Skin epidermis (tissue), 12 donors: ENCODE measurements at regions not wholly inside any gene's neighbourhood (a gene's known extent, or its start where the extent isn't known, plus 50 kb on each side); places are given as distances from the start of the nearest gene placed in this dataset.

Source experiments
- H3K27ac ChIP-seq, 21 experiments: fragments of 200-600 bp; sonication (generic) in 11 of 21; one replicate each; pipeline ENCODE4 v1.5.0; 2020; ENCODE audit warnings: mild to moderate bottlenecking in 3 of 21, inconsistent platforms in 2 of 21, moderate library complexity in 2 of 21
- H3K4me3 ChIP-seq, 7 experiments: fragments of 200-600 bp; sonication (generic) in 2 of 7; one replicate each; pipeline ENCODE4 v1.5.0; 2020; ENCODE audit warnings: inconsistent platforms in 2 of 7, mild to moderate bottlenecking in 2 of 7, moderate library complexity in 1 of 7

- H3K27ac ChIP-seq, result no peak overlapping the region
- no peak overlapping the region for H3K4me3 ChIP-seq
Measured at GRCh38 chr1:232754930-232755329, 50.3 kb upstream of the MAP10 start.
